H1 (cell line): ENCODE measurements at regions not wholly inside any gene's neighbourhood (a gene's known extent, or its start where the extent isn't known, plus 50 kb on each side); places are given as distances from the start of the nearest gene placed in this dataset.

Experiments
- BCL11A ChIP-seq, 2 experiments: IDR thresholded peaks; one replicate each; pipeline ENCODE4 v1.6.1; 2011; ENCODE audit warnings: low read depth in 2 of 2, low read length in 2 of 2, mild to moderate bottlenecking in 2 of 2
- CHD7 ChIP-seq: fragments of 300-600 bp; sonication (generic); IDR thresholded peaks from 2 replicates; pipeline ENCODE4 v1.7.1; 2012; ENCODE audit warnings: low read length, moderate library complexity, mild to moderate bottlenecking, inconsistent platforms; ENCODE audit not compliant: insufficient replicate concordance
- CREB1 ChIP-seq: IDR thresholded peaks from 2 replicates; pipeline ENCODE4 v1.6.1; 2012; ENCODE audit warnings: inconsistent platforms
- GABPA ChIP-seq: IDR thresholded peaks from 2 replicates; pipeline ENCODE4 v1.6.1; 2011; ENCODE audit warnings: mild to moderate bottlenecking, low read length, moderate library complexity, borderline replicate concordance; ENCODE audit not compliant: insufficient read depth
- HDAC6 ChIP-seq: IDR thresholded peaks from one replicate; pipeline ENCODE4 v1.7.1; 2012; ENCODE audit warnings: low read depth, mild to moderate bottlenecking, inconsistent platforms, low read length, moderate library complexity
- JUND ChIP-seq: IDR thresholded peaks from 2 replicates; pipeline ENCODE4 v1.6.1; 2011; ENCODE audit warnings: mild to moderate bottlenecking, improper control_type of control experiment, low read length
- PHF8 ChIP-seq: fragments of 200-600 bp; sonication (generic); conservative IDR thresholded peaks from 2 replicates; pipeline ENCODE4 v1.7.1; 2012; ENCODE audit warnings: low read depth, mild to moderate bottlenecking, inconsistent platforms, low read length, moderate library complexity
- POLR2AphosphoS5 ChIP-seq: IDR thresholded peaks from 2 replicates; pipeline ENCODE4 v1.6.1; 2011; ENCODE audit warnings: low read depth, low read length
- RFX5 ChIP-seq: IDR thresholded peaks from 2 replicates; pipeline ENCODE4 v1.6.1; 2011; ENCODE audit warnings: low read depth, low read length, improper control_type of control experiment, borderline replicate concordance

GRCh38 chr6:137977814-137978213, 110.8 kb downstream of the TNFAIP3 start (continued):
- no peak for TF ChIP-seq CHD7
- no peak for TF ChIP-seq BCL11A (IDR thresholded peaks at IDR 0.05; ENCODE audit: low read depth in 2 of 2, low read length in 2 of 2)
- no peak for TF ChIP-seq JUND
- TF ChIP-seq GABPA = no peak
- no peak for TF ChIP-seq PHF8
- TF ChIP-seq POLR2AphosphoS5 = no peak
- no peak for TF ChIP-seq CREB1
- TF ChIP-seq RFX5 = no peak
- no peak for TF ChIP-seq HDAC6
- TF ChIP-seq, all 59 proteins: peak for 0
